Globus pallidus (tissue), 1 donor: ENCODE measurements at regions not wholly inside any gene's neighbourhood (a gene's known extent, or its start where the extent isn't known, plus 50 kb on each side); places are given as distances from the start of the nearest gene placed in this dataset.

ENCODE experiments used
- DNase-seq: peaks from one replicate; pipeline ENCODE4 v3.0.0-alpha.2; 2015; ENCODE audit warnings: low spot score

GRCh38 chr4:158007566-158007965, 165.3 kb downstream of the GASK1B start:
- no peak for DNase-seq

- peak; percentile 17 for DNase-seq
Measured at GRCh38 chr4:158006990-158007389, 165.8 kb downstream of the GASK1B start.

GRCh38 chr4:158005021-158005420, 167.8 kb downstream of the GASK1B start:
- DNase-seq = no peak

- DNase-seq = no peak
Measured at GRCh38 chr4:158004101-158004500, 168.7 kb downstream of the GASK1B start.

- DNase-seq = no peak
Measured at GRCh38 chr4:158003212-158003611, 169.6 kb downstream of the GASK1B start.

- DNase-seq = no peak
Measured at GRCh38 chr4:158002173-158002572, 170.7 kb downstream of the GASK1B start.

GRCh38 chr4:158001756-158002155, 171.1 kb downstream of the GASK1B start:
- no peak for DNase-seq

- DNase-seq = no peak
Measured at GRCh38 chr4:157999723-158000122, 173.1 kb downstream of the GASK1B start.

GRCh38 chr4:157997296-157997695, 175.5 kb downstream of the GASK1B start:
- no peak for DNase-seq

GRCh38 chr4:157996061-157997028, 176.5 kb downstream of the GASK1B start:
- DNase-seq = no peak

- DNase-seq = no peak
Measured at GRCh38 chr4:157994863-157995262, 178.0 kb downstream of the GASK1B start.

- no peak for DNase-seq
Measured at GRCh38 chr4:157992948-157993839, 179.6 kb downstream of the GASK1B start.

GRCh38 chr4:157992038-157992705, 180.7 kb downstream of the GASK1B start:
- peak; percentile 86 for DNase-seq

- no peak for DNase-seq
Measured at GRCh38 chr4:157988641-157989040, 184.2 kb downstream of the GASK1B start.

- DNase-seq = no peak
Measured at GRCh38 chr4:157984285-157984911, 188.4 kb downstream of the GASK1B start.

GRCh38 chr4:157983300-157983699, 189.5 kb downstream of the GASK1B start:
- DNase-seq = no peak

GRCh38 chr4:157980158-157980557, 192.7 kb downstream of the GASK1B start:
- DNase-seq = no peak

- DNase-seq = peak; percentile 87
Measured at GRCh38 chr4:157978680-157979361, 194.0 kb downstream of the GASK1B start.

- DNase-seq = no peak
Measured at GRCh38 chr4:157977086-157977485, 195.7 kb downstream of the GASK1B start.

- DNase-seq = no peak
Measured at GRCh38 chr4:157973297-157973696, 199.5 kb downstream of the GASK1B start.

GRCh38 chr4:157964463-157964862, 208.4 kb downstream of the GASK1B start:
- DNase-seq = no peak
